NT2/D1 (cell line): ENCODE measurements at regions not wholly inside any gene's neighbourhood (a gene's known extent, or its start where the extent isn't known, plus 50 kb on each side); places are given as distances from the start of the nearest gene placed in this dataset.
"Not testable (repeated sequence)": the region's sequence is repeated elsewhere in the genome, so short reads cannot be mapped to it uniquely, and the experiment has no call there.

Source experiments
- SUZ12 ChIP-seq: IDR thresholded peaks from 2 replicates; pipeline ENCODE4 v1.6.1; 2011; ENCODE audit not compliant: insufficient read length, insufficient read depth; ENCODE audit errors: extremely low read depth
- YY1 ChIP-seq: IDR thresholded peaks from 2 replicates; pipeline ENCODE4 v1.6.1; 2011; ENCODE audit not compliant: insufficient read length, insufficient read depth
- ZNF274 ChIP-seq: IDR thresholded peaks from 2 replicates; pipeline ENCODE4 v1.6.1; 2011; ENCODE audit warnings: mild to moderate bottlenecking, low read depth, low read length

DNA sequence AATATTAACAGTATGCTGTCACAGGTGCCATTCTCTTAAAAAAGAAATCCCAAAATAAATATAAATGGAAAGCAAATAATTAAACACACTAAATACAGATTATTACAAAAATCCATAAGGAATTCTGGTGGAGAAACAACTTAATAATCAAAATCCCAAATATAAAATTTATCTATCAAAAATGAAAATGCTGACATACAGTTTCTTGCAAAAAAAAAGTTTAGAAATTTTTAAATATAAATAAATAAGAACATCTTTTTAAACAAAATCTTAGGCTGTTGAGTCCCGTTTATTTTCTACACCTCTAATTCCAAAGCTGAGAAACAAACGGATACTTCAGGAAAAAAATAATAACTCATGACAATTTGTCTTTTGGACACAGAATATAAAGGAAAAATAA lies 625.5 kb downstream of the PRIM2 start:
- not testable (repeated sequence) for TF ChIP-seq SUZ12, YY1, ZNF274
